ENCODE measurements at regions not wholly inside any gene's neighbourhood (a gene's known extent, or its start where the extent isn't known, plus 50 kb on each side); places are given as distances from the start of the nearest gene placed in this dataset.
"Not testable (repeated sequence)": the region's sequence is repeated elsewhere in the genome, so short reads cannot be mapped to it uniquely, and the experiment has no call there.

DNA sequence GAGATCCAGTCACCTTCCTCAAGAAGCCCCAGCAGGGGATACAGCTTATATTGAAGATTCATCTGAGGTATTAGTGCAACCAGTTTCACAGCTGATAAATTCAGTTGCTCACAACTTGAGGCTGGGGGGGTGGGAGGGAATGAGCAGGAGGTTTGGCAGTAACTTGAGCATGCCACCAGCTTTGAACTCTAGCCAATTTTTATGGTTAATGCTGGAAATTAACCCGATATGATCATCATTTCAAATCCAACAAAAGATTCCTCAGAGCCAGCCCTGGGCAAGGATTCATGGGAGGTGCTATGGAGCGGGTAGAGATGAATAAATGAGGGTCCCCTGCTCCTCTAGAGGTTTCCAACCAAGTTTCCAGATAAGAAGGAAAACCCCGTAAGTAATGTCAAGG lies 73.1 kb upstream of the HES1 start:
- Histone ChIP-seq H3K27me3 (ENCODE audit: insufficient read depth, low read length) (no peaks in the 10 kb centered on the region), H4K12ac (ENCODE audit: low read depth, low read length) (no peak overlapping the region), H3K18ac (ENCODE audit: low read length) (no peak overlapping the region), H2AFZ (ENCODE audit: insufficient read depth, low read length, poor library complexity) (no peak overlapping the region), H3K14ac (ENCODE audit: low read length) (no peak overlapping the region), H3K4me2 (ENCODE audit: low read length) (no peak overlapping the region), H2BK5ac (ENCODE audit: low read depth, low read length, poor library complexity) (no peak overlapping the region), H3K9me3 (ENCODE audit: insufficient read depth, low read depth, low read length) (no peaks in the 10 kb centered on the region), H3K9ac (ENCODE audit: low read length) (no peak overlapping the region), H3K4ac (ENCODE audit: low read depth, low read length) (no peak overlapping the region), H4K91ac (ENCODE audit: low read depth, low read length) (no peak overlapping the region), H2AK5ac (ENCODE audit: low read length) (no peak overlapping the region), H3K4me1 (ENCODE audit: control insufficient read depth in 1 of 2, insufficient read depth in 2 of 2, low read length in 2 of 2) (peaks cover 0 to 2% of the 10 kb centered on the region in 2 experiments), H3K27ac (ENCODE audit: low read depth, low read length) (no peak overlapping the region), H2BK120ac (ENCODE audit: insufficient read depth, low read length, poor library complexity) (no peak overlapping the region), H3K79me2 (ENCODE audit: control insufficient read depth, insufficient read depth, low read length, poor library complexity) (no peaks in the 10 kb centered on the region), H4K8ac (ENCODE audit: low read depth, low read length) (no peak overlapping the region), H3K23ac (ENCODE audit: low read length) (no peak overlapping the region), H3K79me1 (ENCODE audit: low read length) (no peaks in the 10 kb centered on the region), H3K36me3 (ENCODE audit: control insufficient read depth in 1 of 2, insufficient read depth in 2 of 2, low read length in 2 of 2) (no peaks in the 10 kb centered on the region), H3K4me3 (ENCODE audit: low read depth, low read length) (no peak overlapping the region), H2BK12ac (ENCODE audit: low read length) (no peak overlapping the region)
- no peak for DNase-seq
- WGBS (ENCODE audit: extremely low coverage, insufficient coverage, insufficient read length) = no CpG with 5 or more reads among the region's 3 CpGs

GRCh38 chr3:194064380-194065332 lies 71.3 kb upstream of the HES1 start:
- no peak overlapping the region for H3K4me2 ChIP-seq (ENCODE audit: low read length)
- H3K4me3 ChIP-seq (ENCODE audit: low read depth, low read length) = no peak overlapping the region
- H4K12ac ChIP-seq (ENCODE audit: low read depth, low read length) = no peak overlapping the region
- H3K79me1 ChIP-seq (ENCODE audit: low read length) = no peaks in the 10 kb centered on the region
- H4K8ac ChIP-seq (ENCODE audit: low read depth, low read length) = no peak overlapping the region
- H2AK5ac ChIP-seq (ENCODE audit: low read length) = no peak overlapping the region
- no peak overlapping the region for H2BK5ac ChIP-seq (ENCODE audit: low read depth, low read length, poor library complexity)
- no CpG with 5 or more reads among the region's 8 CpGs for WGBS (ENCODE audit: extremely low coverage, insufficient coverage, insufficient read length)
- no peaks in the 10 kb centered on the region for H3K36me3 ChIP-seq (ENCODE audit: control insufficient read depth in 1 of 2, insufficient read depth in 2 of 2, low read length in 2 of 2)
- H2BK120ac ChIP-seq (ENCODE audit: insufficient read depth, low read length, poor library complexity) = no peak overlapping the region
- no peak overlapping the region for H2AFZ ChIP-seq (ENCODE audit: insufficient read depth, low read length, poor library complexity)
- H3K27ac ChIP-seq (ENCODE audit: low read depth, low read length) = no peak overlapping the region
- H3K27me3 ChIP-seq (ENCODE audit: insufficient read depth, low read length) = no peaks in the 10 kb centered on the region
- H3K9me3 ChIP-seq (ENCODE audit: insufficient read depth, low read depth, low read length) = no peaks in the 10 kb centered on the region
- H3K14ac ChIP-seq (ENCODE audit: low read length) = no peak overlapping the region
- no peak overlapping the region for H3K23ac ChIP-seq (ENCODE audit: low read length)
- no peak overlapping the region for H3K18ac ChIP-seq (ENCODE audit: low read length)
- H3K4me1 ChIP-seq (ENCODE audit: control insufficient read depth in 1 of 2, insufficient read depth in 2 of 2, low read length in 2 of 2) = peaks cover 0 to 3% of the 10 kb centered on the region in 2 experiments
- H3K79me2 ChIP-seq (ENCODE audit: control insufficient read depth, insufficient read depth, low read length, poor library complexity) = no peaks in the 10 kb centered on the region
- H3K4ac ChIP-seq (ENCODE audit: low read depth, low read length) = no peak overlapping the region
- no peak for DNase-seq
- H2BK12ac ChIP-seq (ENCODE audit: low read length) = no peak overlapping the region
- H3K9ac ChIP-seq (ENCODE audit: low read length) = no peak overlapping the region
- H4K91ac ChIP-seq (ENCODE audit: low read depth, low read length) = no peak overlapping the region

DNA sequence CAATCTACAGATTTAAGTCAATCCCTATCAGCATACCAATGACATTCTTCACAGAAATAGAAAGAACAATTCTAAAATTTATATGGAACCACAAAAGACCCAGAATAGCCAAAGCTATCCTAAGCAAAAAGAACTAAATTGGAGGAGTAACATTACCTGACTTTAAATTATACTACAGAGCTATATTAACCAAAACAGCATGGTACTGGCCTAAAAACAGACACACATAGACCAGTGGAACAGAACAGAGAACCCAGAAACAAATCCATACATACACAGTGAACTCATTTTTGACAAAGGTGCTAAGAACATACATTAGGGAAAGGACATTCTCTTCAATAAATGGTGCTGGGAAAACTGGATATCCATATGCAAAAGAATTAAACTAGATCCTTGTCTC lies 68.6 kb upstream of the HES1 start:
- Histone ChIP-seq H3K79me1 (ENCODE audit: low read length) (peaks cover 13% of the 10 kb centered on the region), H3K4me1 (ENCODE audit: control insufficient read depth in 1 of 2, insufficient read depth in 2 of 2, low read length in 2 of 2) (peaks cover 10 to 13% of the 10 kb centered on the region in 2 experiments)
- not testable (repeated sequence) for H4K8ac ChIP-seq (ENCODE audit: low read depth, low read length); H4K91ac ChIP-seq (ENCODE audit: low read depth, low read length); H3K4ac ChIP-seq (ENCODE audit: low read depth, low read length); H3K36me3 ChIP-seq (ENCODE audit: control insufficient read depth in 1 of 2, insufficient read depth in 2 of 2, low read length in 2 of 2); H3K4me3 ChIP-seq (ENCODE audit: low read depth, low read length); H3K27ac ChIP-seq (ENCODE audit: low read depth, low read length); H2AK5ac ChIP-seq (ENCODE audit: low read length); H3K23ac ChIP-seq (ENCODE audit: low read length); H3K9me3 ChIP-seq (ENCODE audit: insufficient read depth, low read depth, low read length); H2BK5ac ChIP-seq (ENCODE audit: low read depth, low read length, poor library complexity); H2BK12ac ChIP-seq (ENCODE audit: low read length); H3K18ac ChIP-seq (ENCODE audit: low read length); H3K79me2 ChIP-seq (ENCODE audit: control insufficient read depth, insufficient read depth, low read length, poor library complexity); H2BK120ac ChIP-seq (ENCODE audit: insufficient read depth, low read length, poor library complexity); H3K4me2 ChIP-seq (ENCODE audit: low read length); H2AFZ ChIP-seq (ENCODE audit: insufficient read depth, low read length, poor library complexity); H4K12ac ChIP-seq (ENCODE audit: low read depth, low read length); DNase-seq; H3K27me3 ChIP-seq (ENCODE audit: insufficient read depth, low read length); H3K14ac ChIP-seq (ENCODE audit: low read length); H3K9ac ChIP-seq (ENCODE audit: low read length)

GRCh38 chr3:194067949-194068362 lies 68.0 kb upstream of the HES1 start:
- H3K4me1 ChIP-seq (ENCODE audit: control insufficient read depth in 1 of 2, insufficient read depth in 2 of 2, low read length in 2 of 2) = peaks cover 10 to 13% of the 10 kb centered on the region in 2 experiments
- no CpG with 5 or more reads among the region's 4 CpGs for WGBS (ENCODE audit: extremely low coverage, insufficient coverage, insufficient read length)

More at GRCh38 chr3:194067949-194068362, 68.0 kb upstream of the HES1 start:
- no peak overlapping the region for H2BK12ac ChIP-seq (ENCODE audit: low read length)
- no peak overlapping the region for H3K4me3 ChIP-seq (ENCODE audit: low read depth, low read length)
- peaks cover 13% of the 10 kb centered on the region for H3K79me1 ChIP-seq (ENCODE audit: low read length)
- H2AFZ ChIP-seq (ENCODE audit: insufficient read depth, low read length, poor library complexity) = no peak overlapping the region
- H4K8ac ChIP-seq (ENCODE audit: low read depth, low read length) = no peak overlapping the region
- H4K91ac ChIP-seq (ENCODE audit: low read depth, low read length) = no peak overlapping the region
- no peak overlapping the region for H3K14ac ChIP-seq (ENCODE audit: low read length)
- no peak overlapping the region for H3K18ac ChIP-seq (ENCODE audit: low read length)
- H2AK5ac ChIP-seq (ENCODE audit: low read length) = no peak overlapping the region
- no peak overlapping the region for H4K12ac ChIP-seq (ENCODE audit: low read depth, low read length)
- H3K4ac ChIP-seq (ENCODE audit: low read depth, low read length) = no peak overlapping the region
- H2BK5ac ChIP-seq (ENCODE audit: low read depth, low read length, poor library complexity) = no peak overlapping the region
- H3K27me3 ChIP-seq (ENCODE audit: insufficient read depth, low read length) = no peaks in the 10 kb centered on the region
- no peak overlapping the region for H3K23ac ChIP-seq (ENCODE audit: low read length)
- H2BK120ac ChIP-seq (ENCODE audit: insufficient read depth, low read length, poor library complexity) = no peak overlapping the region
- H3K9me3 ChIP-seq (ENCODE audit: insufficient read depth, low read depth, low read length) = no peaks in the 10 kb centered on the region
- H3K79me2 ChIP-seq (ENCODE audit: control insufficient read depth, insufficient read depth, low read length, poor library complexity) = peaks cover 4% of the 10 kb centered on the region
- H3K4me2 ChIP-seq (ENCODE audit: low read length) = no peak overlapping the region
- DNase-seq = no peak
- H3K36me3 ChIP-seq (ENCODE audit: control insufficient read depth in 1 of 2, insufficient read depth in 2 of 2, low read length in 2 of 2) = no peaks in the 10 kb centered on the region
- no peak overlapping the region for H3K27ac ChIP-seq (ENCODE audit: low read depth, low read length)
- H3K9ac ChIP-seq (ENCODE audit: low read length) = no peak overlapping the region
